H1 (cell line): ENCODE measurements at regions not wholly inside any gene's neighbourhood (a gene's known extent, or its start where the extent isn't known, plus 50 kb on each side); places are given as distances from the start of the nearest gene placed in this dataset.

Source experiments
- CTCF ChIA-PET: fragments of 300-600 bp; sonication (Branson Sonifier 250); formaldehyde crosslinking; loops from one replicate; lab custom pipeline; 2021; ENCODE audit not compliant: partially characterized antibody; lab: Charles Lee
- POLR2A ChIA-PET: fragments of 300-600 bp; sonication (Branson Sonifier 250); formaldehyde crosslinking; loops from one replicate; lab custom pipeline; 2021; ENCODE audit warnings: inconsistent platforms; ENCODE audit not compliant: partially characterized antibody; lab: Charles Lee
- DNase-seq, 2 experiments: peaks; one replicate each; pipeline versions ENCODE4 v3.0.0 to v3.0.0-alpha.2; 2010 to 2022; ENCODE audit warnings: low spot score in 2 of 2, low read depth in 1 of 2, mixed read lengths in 1 of 2
- FAIRE-seq: peaks from 2 replicates; lab custom pipeline; 2011; peaks lifted over from hg19 to GRCh38; lab: Jason Lieb, UNC
- H2AFZ ChIP-seq: 2 replicates; pipeline ENCODE4 v1.8.1; 2012; ENCODE audit warnings: low read length, inconsistent platforms
- H2AK5ac ChIP-seq: 2 replicates; pipeline ENCODE4 v1.6.1; 2013; ENCODE audit warnings: low read depth, low read length
- H2BK120ac ChIP-seq: replicated peaks from 2 replicates; pipeline ENCODE3; 2013; ENCODE audit warnings: low read depth, low read length, inconsistent platforms
- H2BK12ac ChIP-seq: 2 replicates; pipeline ENCODE4 v1.6.1; 2013; ENCODE audit warnings: low read depth, low read length
- H2BK15ac ChIP-seq: 2 replicates; pipeline ENCODE4 v1.6.1; 2013; ENCODE audit warnings: low read length
- H2BK20ac ChIP-seq: 2 replicates; pipeline ENCODE4 v1.6.1; 2013; ENCODE audit warnings: low read length
- H2BK5ac ChIP-seq: 2 replicates; pipeline ENCODE4 v1.6.1; 2013; ENCODE audit warnings: low read depth, low read length
- H3K14ac ChIP-seq: 2 replicates; pipeline ENCODE4 v1.6.1; 2013; ENCODE audit warnings: inconsistent platforms; ENCODE audit not compliant: insufficient read length
- H3K18ac ChIP-seq: 2 replicates; pipeline ENCODE4 v1.6.1; 2013; ENCODE audit warnings: low read length; ENCODE audit errors: extremely low read depth
- H3K23ac ChIP-seq: 2 replicates; pipeline ENCODE4 v1.6.1; 2013; ENCODE audit warnings: inconsistent platforms; ENCODE audit not compliant: insufficient read length
- H3K23me2 ChIP-seq: 2 replicates; pipeline ENCODE4 v1.6.1; 2013; ENCODE audit warnings: low read depth, low read length
- H3K27ac ChIP-seq: 2 replicates; pipeline ENCODE4 v1.6.1; 2011; ENCODE audit warnings: low read depth, low read length, inconsistent platforms
- H3K27me3 ChIP-seq, 4 experiments: replicated peaks in 1 of 4; 1 replicate in 1 of 4; 2 replicates in 3 of 4; pipeline versions ENCODE4 v1.6.1 to v1.8.1; 2011 to 2013; ENCODE audit warnings: low read length in 3 of 4, mild to moderate bottlenecking in 3 of 4, inconsistent platforms in 2 of 4, mixed read lengths in 2 of 4, moderate library complexity in 1 of 4; ENCODE audit not compliant: control insufficient read depth in 3 of 4, insufficient read depth in 3 of 4; ENCODE audit errors: extremely low read depth in 1 of 4
- H3K36me3 ChIP-seq, 4 experiments: 2 replicates each; pipeline versions ENCODE4 v1.6.1 to v1.8.1; 2011 to 2013; ENCODE audit warnings: mild to moderate bottlenecking in 4 of 4, low read length in 3 of 4, moderate library complexity in 2 of 4, control low read depth in 1 of 4, inconsistent platforms in 1 of 4; ENCODE audit not compliant: insufficient read depth in 4 of 4, control insufficient read depth in 2 of 4
- H3K4ac ChIP-seq: replicated peaks from 2 replicates; pipeline ENCODE3; 2013; ENCODE audit warnings: low read length, low read depth, mixed read lengths, inconsistent platforms; ENCODE audit not compliant: insufficient read length
- H3K4me1 ChIP-seq, 4 experiments: replicated peaks in 1 of 4; 1 replicate in 1 of 4; 2 replicates in 3 of 4; pipeline versions ENCODE4 v1.6.1 to v1.8.1; 2011 to 2013; ENCODE audit warnings: low read length in 3 of 4, inconsistent platforms in 2 of 4, mixed read lengths in 1 of 4; ENCODE audit not compliant: insufficient read depth in 4 of 4, control insufficient read depth in 3 of 4
- H3K4me2 ChIP-seq, 2 experiments: 2 replicates each; pipeline versions ENCODE4 v1.6.1 to v1.8.1; 2011 to 2013; ENCODE audit warnings: low read depth in 2 of 2, low read length in 2 of 2, control low read depth in 1 of 2, inconsistent platforms in 1 of 2, mild to moderate bottlenecking in 1 of 2; ENCODE audit not compliant: insufficient read depth in 1 of 2
- H3K4me3 ChIP-seq, 4 experiments: fragments of 200-600, 300-600 bp in 1 of 4; sonication (generic), shearing (Covaris generic), sonication (Bioruptor Twin) in 1 of 4; 2 replicates each; pipeline versions ENCODE4 v1.5.1 to v1.8.1; 2011 to 2016; ENCODE audit warnings: low read length in 4 of 4, low read depth in 3 of 4, control low read depth in 2 of 4, inconsistent platforms in 2 of 4, mild to moderate bottlenecking in 2 of 4, mixed read lengths in 1 of 4, moderate library complexity in 1 of 4; ENCODE audit not compliant: insufficient read depth in 2 of 4; ENCODE audit errors: extremely low read depth in 1 of 4
- H3K56ac ChIP-seq: replicated peaks from 2 replicates; pipeline ENCODE3; 2013; ENCODE audit warnings: low read depth, mild to moderate bottlenecking, mixed read lengths, low read length, inconsistent platforms; ENCODE audit not compliant: insufficient read length
- H3K79me1 ChIP-seq: 2 replicates; pipeline ENCODE4 v1.6.1; 2013; ENCODE audit warnings: low read depth, low read length, control low read depth
- H3K79me2 ChIP-seq, 2 experiments: 2 replicates each; pipeline versions ENCODE4 v1.6.1 to v1.8.1; 2012 to 2013; ENCODE audit warnings: low read length in 2 of 2, mild to moderate bottlenecking in 2 of 2, inconsistent platforms in 1 of 2; ENCODE audit not compliant: insufficient read depth in 2 of 2, control insufficient read depth in 1 of 2
- H3K9ac ChIP-seq, 4 experiments: replicated peaks in 1 of 4; 1 replicate in 1 of 4; 2 replicates in 3 of 4; pipeline versions ENCODE4 v1.6.1 to v1.8.1; 2011 to 2013; ENCODE audit warnings: low read depth in 3 of 4, low read length in 3 of 4, control low read depth in 2 of 4, mild to moderate bottlenecking in 2 of 4, moderate library complexity in 2 of 4, inconsistent platforms in 1 of 4; ENCODE audit errors: extremely low read depth in 1 of 4
- H3K9me3 ChIP-seq, 2 experiments: 2 replicates each; pipeline versions ENCODE4 v1.6.1 to v1.8.1; 2012 to 2013; ENCODE audit warnings: mild to moderate bottlenecking in 2 of 2, moderate library complexity in 2 of 2, control low read depth in 1 of 2, inconsistent platforms in 1 of 2, low read depth in 1 of 2, low read length in 1 of 2, mixed read lengths in 1 of 2; ENCODE audit not compliant: insufficient read depth in 2 of 2
- H4K20me1 ChIP-seq, 2 experiments: replicated peaks in 1 of 2; 2 replicates each; pipeline versions ENCODE3 to v1.8.1; 2011 to 2013; ENCODE audit warnings: inconsistent platforms in 2 of 2, low read length in 2 of 2, mild to moderate bottlenecking in 1 of 2; ENCODE audit not compliant: insufficient read depth in 2 of 2, control insufficient read depth in 1 of 2
- H4K5ac ChIP-seq: 2 replicates; pipeline ENCODE4 v1.6.1; 2013; ENCODE audit warnings: low read length, low read depth, mixed read lengths, inconsistent platforms; ENCODE audit not compliant: insufficient read length
- H4K8ac ChIP-seq: 2 replicates; pipeline ENCODE4 v1.8.0; 2013; ENCODE audit warnings: mild to moderate bottlenecking, moderate library complexity, low read length, inconsistent platforms; ENCODE audit not compliant: insufficient read depth; ENCODE audit errors: extremely low read depth
- H4K91ac ChIP-seq: replicated peaks from 2 replicates; pipeline ENCODE3; 2013; ENCODE audit warnings: low read length, mixed read lengths, inconsistent platforms; ENCODE audit not compliant: insufficient read length
- CEBPB ChIP-seq: IDR thresholded peaks from 2 replicates; pipeline ENCODE4 v1.6.1; 2012; ENCODE audit warnings: low read depth, low read length
- FOSL1 ChIP-seq: IDR thresholded peaks from 2 replicates; pipeline ENCODE4 v1.6.1; 2011; ENCODE audit warnings: mild to moderate bottlenecking, low read depth, low read length, moderate library complexity; ENCODE audit not compliant: insufficient read depth
- HDAC2 ChIP-seq, 2 experiments: fragments of 300-600 bp in 1 of 2; sonication (generic) in 1 of 2; IDR thresholded peaks; 2 replicates each; pipeline ENCODE4 v1.6.1; 2011 to 2012; ENCODE audit warnings: low read depth in 2 of 2, low read length in 2 of 2, mild to moderate bottlenecking in 2 of 2, moderate library complexity in 2 of 2, borderline replicate concordance in 1 of 2, inconsistent platforms in 1 of 2
- JUN ChIP-seq: IDR thresholded peaks from 2 replicates; pipeline ENCODE4 v1.6.1; 2011; ENCODE audit warnings: low read depth, mild to moderate bottlenecking, improper control_type of control experiment, low read length
- JUND ChIP-seq: IDR thresholded peaks from 2 replicates; pipeline ENCODE4 v1.6.1; 2011; ENCODE audit warnings: mild to moderate bottlenecking, improper control_type of control experiment, low read length
- MAFK ChIP-seq: IDR thresholded peaks from 2 replicates; pipeline ENCODE4 v1.6.1; 2012; ENCODE audit warnings: low read depth, mild to moderate bottlenecking, improper control_type of control experiment, low read length
- RBBP5 ChIP-seq: IDR thresholded peaks from 2 replicates; pipeline ENCODE4 v1.7.1; 2012; ENCODE audit warnings: low read depth, mild to moderate bottlenecking, inconsistent platforms, low read length, moderate library complexity, borderline replicate concordance
- SIN3A ChIP-seq, 2 experiments: IDR thresholded peaks in 1 of 2; conservative IDR thresholded peaks in 1 of 2; 2 replicates each; pipeline ENCODE4 v1.6.1; 2011 to 2012; ENCODE audit warnings: low read length in 2 of 2, improper control_type of control experiment in 1 of 2, low read depth in 1 of 2, mild to moderate bottlenecking in 1 of 2
- SIRT6 ChIP-seq: IDR thresholded peaks from one replicate; pipeline ENCODE4 v1.7.1; 2012; ENCODE audit warnings: low read length, inconsistent platforms
- ZNF274 ChIP-seq: IDR thresholded peaks from 2 replicates; pipeline ENCODE4 v1.7.0; 2012; ENCODE audit warnings: low read length, borderline replicate concordance; ENCODE audit errors: extremely low read depth
- WGBS, 2 experiments: shearing (Covaris generic) in 1 of 2; methylation state at CpG; one replicate each; pipeline versions ENCODE4 v1.1.6 to v1.1.7; 2013 to 2015; ENCODE audit warnings: low lambda C conversion rate in 2 of 2, mixed read lengths in 2 of 2, inconsistent platforms in 1 of 2, low coverage in 1 of 2, missing lambda C conversion rate in 1 of 2; ENCODE audit not compliant: insufficient replicate concordance in 2 of 2, insufficient coverage in 1 of 2, insufficient read length in 1 of 2; ENCODE audit errors: extremely low coverage in 1 of 2, missing lambda C conversion rate in 1 of 2; 5-methylcytosine and 5-hydroxymethylcytosine counted together

DNA sequence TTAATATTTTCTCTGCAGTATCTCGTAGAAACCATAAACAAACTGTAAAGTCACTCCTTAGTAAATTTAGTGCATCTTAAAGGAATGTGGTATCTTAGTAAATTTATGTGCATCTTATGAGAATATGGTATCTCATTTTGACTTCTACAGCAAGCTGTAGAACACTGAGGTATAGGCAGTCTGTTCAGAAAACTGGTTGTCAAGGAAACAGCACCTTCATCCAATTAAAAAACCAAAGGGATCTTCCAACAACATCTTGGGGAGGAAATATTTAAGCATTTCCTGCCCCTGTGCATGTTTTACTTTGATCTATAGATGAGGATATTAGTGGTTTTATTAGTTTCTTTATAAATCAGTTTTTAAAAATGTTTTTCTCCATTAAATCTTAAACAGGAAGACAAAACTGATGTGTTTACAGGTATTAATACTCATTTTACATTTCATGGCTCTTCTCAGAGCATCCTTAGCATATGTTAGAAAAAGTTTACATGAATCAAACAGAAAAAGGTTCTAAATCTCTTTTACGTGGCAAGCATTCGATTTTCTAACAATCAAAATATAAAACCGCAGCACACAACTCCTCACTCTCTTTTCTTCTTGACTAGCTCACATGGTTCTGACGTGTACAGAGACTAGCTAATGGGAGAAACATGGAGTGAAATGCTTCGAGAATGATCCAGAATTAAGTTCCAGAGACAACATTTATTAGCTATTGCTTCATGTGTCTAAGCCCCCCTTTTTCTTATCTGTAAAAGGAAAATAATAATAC is 668.8 kb downstream of the PTPRC start:
- Histone ChIP-seq H2BK12ac (no peak overlapping the region), H3K79me2 (no peaks in the 10 kb centered on the region), H3K79me1 (no peaks in the 10 kb centered on the region), H3K9ac (no peak overlapping the region), H3K23ac (no peak overlapping the region), H2AK5ac (no peak overlapping the region), H3K4me1 (peaks cover 0 to 3% (median 1%) of the 10 kb centered on the region in 4 experiments; a peak in 3 of 7 replicates), H3K4ac (no peak overlapping the region), H2BK20ac (no peak overlapping the region), H3K9me3 (no peaks in the 10 kb centered on the region), H2BK15ac (no peak overlapping the region), H3K27me3 (no peaks in the 10 kb centered on the region), H4K8ac (no peak overlapping the region), H4K5ac (no peak overlapping the region), H3K27ac (no peak overlapping the region), H3K4me3 (no peak overlapping the region), H3K18ac (no peak overlapping the region), H4K91ac (no peak overlapping the region), H2BK5ac (no peak overlapping the region), H3K56ac (no peak overlapping the region), H2BK120ac (no peak overlapping the region), H3K4me2 (no peak overlapping the region), H4K20me1 (no peaks in the 10 kb centered on the region), H3K36me3 (no peaks in the 10 kb centered on the region), H2AFZ (no peak overlapping the region), H3K14ac (no peak overlapping the region), H3K23me2 (no peaks in the 10 kb centered on the region)
- DNase-seq (no peak), FAIRE-seq (no peak)
- ChIA-PET CTCF (interaction anchor here (0.6 to 0.7 kb wide), 2 partner anchors 144 to 601 kb away, joined by 3 to 5 read pairs; no protein-coding TSS in a partner anchor), POLR2A (interaction anchor here (0.7 kb wide), 1 partner anchor 139 kb away, joined by 3 read pairs; no protein-coding TSS in a partner anchor)
- TF ChIP-seq JUN, result no peak
- no peak for TF ChIP-seq HDAC2 (IDR thresholded peaks at IDR 0.05; ENCODE audit: borderline replicate concordance in 1 of 2, low read depth in 2 of 2, low read length in 2 of 2)
- TF ChIP-seq RBBP5, result no peak
- TF ChIP-seq FOSL1, result no peak
- TF ChIP-seq ZNF274, result no peak
- TF ChIP-seq SIN3A (conservative IDR thresholded peaks at IDR 0.05 in 1 of 2, IDR thresholded peaks at IDR 0.05 in 1 of 2; ENCODE audit: low read depth in 1 of 2, low read length in 2 of 2), result no peak
- TF ChIP-seq CEBPB, result no peak
- TF ChIP-seq MAFK, result no peak
- TF ChIP-seq SIRT6, result no peak
- TF ChIP-seq JUND, result no peak
- 91% methylated on average over 6 of the region's 6 CpGs; no CpG with 5 or more reads in 1 of the 2 experiments for WGBS, 2 experiments
